ENCODE measurements at regions not wholly inside any gene's neighbourhood (a gene's known extent, or its start where the extent isn't known, plus 50 kb on each side); places are given as distances from the start of the nearest gene placed in this dataset.

GRCh38 chr4:128516301-128516969 is 228.8 kb upstream of the PGRMC2 start:
- H3K36me3 ChIP-seq, result no peaks in the 10 kb centered on the region
- H3K4me1 ChIP-seq, result peaks cover 0 to 19% (median 5%) of the 10 kb centered on the region in 6 donors
- no peaks in the 10 kb centered on the region for H3K9me3 ChIP-seq
- no peaks in the 10 kb centered on the region for H3K27me3 ChIP-seq (replicated peaks in 1 of 7)
- no peak for TF ChIP-seq POLR2AphosphoS5 (IDR thresholded peaks at IDR 0.05)
- no peak for TF ChIP-seq CTCF (IDR thresholded peaks at IDR 0.05 in 8 of 11, conservative IDR thresholded peaks at IDR 0.05 in 3 of 11)
- TF ChIP-seq POLR2A (IDR thresholded peaks at IDR 0.05), result no peak
- H3K27ac ChIP-seq, result no peak overlapping the region
- H3K4me3 ChIP-seq, result no peak overlapping the region
- WGBS, 5 donors, result 81 to 89% (median 88%) methylated on average over 8 of the region's 8 CpGs
- intact Hi-C loops (cut with DNase I; ENCODE audit: low total_unique reads), result no loop called here
- no peak for DNase-seq

- Histone ChIP-seq H3K9me3 (no peaks in the 10 kb centered on the region), H3K27me3 (replicated peaks in 1 of 7) (no peaks in the 10 kb centered on the region), H3K27ac (no peak overlapping the region), H3K4me3 (no peak overlapping the region), H3K4me1 (peaks cover 0 to 9% (median 5%) of the 10 kb centered on the region in 6 donors), H3K36me3 (no peaks in the 10 kb centered on the region)
- 82 to 91% (median 84%) methylated on average over 3 of the region's 3 CpGs for WGBS, 5 donors
- no peak for DNase-seq
- intact Hi-C loops (cut with DNase I; ENCODE audit: low total_unique reads), result no loop called here
- TF ChIP-seq CTCF (IDR thresholded peaks at IDR 0.05 in 8 of 11, conservative IDR thresholded peaks at IDR 0.05 in 3 of 11) (no peak), POLR2AphosphoS5 (IDR thresholded peaks at IDR 0.05) (no peak)
These were observed 226.3 kb upstream of the PGRMC2 start for GRCh38 chr4:128513664-128514484.

GRCh38 chr4:128512767-128513322 is 225.2 kb upstream of the PGRMC2 start:
- DNase-seq, result no peak
- intact Hi-C loops (cut with DNase I; ENCODE audit: low total_unique reads), result no loop called here
- peaks cover 0 to 5% (median 4%) of the 10 kb centered on the region in 6 donors for H3K4me1 ChIP-seq
- H3K27ac ChIP-seq, result no peak overlapping the region
- no peaks in the 10 kb centered on the region for H3K9me3 ChIP-seq
- H3K36me3 ChIP-seq, result no peaks in the 10 kb centered on the region
- no peaks in the 10 kb centered on the region for H3K27me3 ChIP-seq (replicated peaks in 1 of 7)
- TF ChIP-seq POLR2AphosphoS5 (IDR thresholded peaks at IDR 0.05) (no peak), CTCF (IDR thresholded peaks at IDR 0.05 in 8 of 11, conservative IDR thresholded peaks at IDR 0.05 in 3 of 11) (no peak), POLR2A (IDR thresholded peaks at IDR 0.05) (no peak)
- no peak overlapping the region for H3K4me3 ChIP-seq

- Histone ChIP-seq H3K4me1 (no peaks in the 10 kb centered on the region), H3K4me3 (no peak overlapping the region), H3K27ac (no peak overlapping the region), H3K27me3 (replicated peaks in 1 of 7) (no peaks in the 10 kb centered on the region), H3K9me3 (no peaks in the 10 kb centered on the region), H3K36me3 (no peaks in the 10 kb centered on the region)
- DNase-seq, result no peak
- 88 to 97% (median 96%) methylated on average over 5 of the region's 5 CpGs for WGBS, 5 donors
- intact Hi-C loops (cut with DNase I; ENCODE audit: low total_unique reads), result no loop called here
- TF ChIP-seq CTCF (IDR thresholded peaks at IDR 0.05 in 8 of 11, conservative IDR thresholded peaks at IDR 0.05 in 3 of 11), result no peak
- no peak for TF ChIP-seq POLR2A (IDR thresholded peaks at IDR 0.05)
- TF ChIP-seq POLR2AphosphoS5 (IDR thresholded peaks at IDR 0.05), result no peak
These were observed 224.5 kb upstream of the PGRMC2 start for GRCh38 chr4:128512161-128512560.
